HCT116 (cell line): ENCODE measurements at regions not wholly inside any gene's neighbourhood (a gene's known extent, or its start where the extent isn't known, plus 50 kb on each side); places are given as distances from the start of the nearest gene placed in this dataset.

ENCODE experiments used
- ATAC-seq: fragments of 200-7000 bp; cut with Tn5 transposase; 2 replicates; pipeline ENCODE4 v1.9.1; 2020; ENCODE audit warnings: mild to moderate bottlenecking, moderate library complexity
- BruUV-seq: library from RNA; stranded (reverse); fragments of 400-500 nt; replicated peaks from 2 replicates; lab custom pipeline; 2021; lab: Mats Ljungman, UMichigan
- CTCF ChIA-PET: fragments of 300-600 bp; sonication (Branson Sonifier 250); formaldehyde crosslinking; loops from one replicate; lab custom pipeline; 2021; ENCODE audit warnings: antibody characterized with exemption; lab: Charles Lee
- POLR2A ChIA-PET: fragments of 300-600, 350-600 bp; sonication (Branson Sonifier 250); formaldehyde crosslinking; loops from one replicate; lab custom pipeline; 2021; ENCODE audit warnings: antibody characterized with exemption; lab: Charles Lee
- RAD21 ChIA-PET, 2 experiments: fragments of 300-600 bp; sonication (Branson Sonifier 250); formaldehyde crosslinking; loops; one replicate each; lab custom pipeline; 2023; ENCODE audit warnings: low total read pairs in 2 of 2; ENCODE audit not compliant: uncharacterized antibody in 2 of 2, unreplicated experiment in 2 of 2, low non-redundant PET in 1 of 2; lab: Charles Lee
- DNase-seq: peaks from one replicate; pipeline ENCODE4 v3.0.0-alpha.2; 2010; ENCODE audit warnings: low read depth, low spot score
- H2AFZ ChIP-seq: fragments of 200-600 bp; shearing (Covaris generic), sonication (generic); 2 replicates; pipeline ENCODE4 v1.6.1; 2017; ENCODE audit warnings: low read depth, mixed run types, mixed read lengths, antibody characterized with exemption, low read length; ENCODE audit not compliant: poor library complexity, severe bottlenecking
- H3K27ac ChIP-seq: 2 replicates; pipeline ENCODE4 v1.5.1; 2012; ENCODE audit warnings: low read depth, low read length
- H3K27me3 ChIP-seq: fragments of 200-600 bp; sonication (generic); 2 replicates; pipeline ENCODE4 v1.6.1; 2016; ENCODE audit warnings: mixed run types, low read length, mixed read lengths; ENCODE audit not compliant: insufficient read depth
- H3K36me3 ChIP-seq, 2 experiments: fragments of 200-500 bp in 1 of 2; fragments of 200-600 bp in 1 of 2; sonication (Bioruptor generic) in 1 of 2; sonication (generic) in 1 of 2; 2 replicates each; pipeline versions ENCODE4 v1.5.1 to v1.6.1; 2014 to 2016; ENCODE audit warnings: low read length in 2 of 2, inconsistent platforms in 1 of 2, mixed read lengths in 1 of 2, mixed run types in 1 of 2; ENCODE audit not compliant: insufficient read depth in 2 of 2, control insufficient read depth in 1 of 2
- H3K4me1 ChIP-seq, 2 experiments: fragments of 200-600 bp in 1 of 2; sonication (generic) in 1 of 2; 2 replicates each; pipeline versions ENCODE4 v1.5.1 to v1.6.1; 2012 to 2017; ENCODE audit warnings: low read length in 2 of 2, inconsistent platforms in 1 of 2, mild to moderate bottlenecking in 1 of 2, mixed read lengths in 1 of 2, mixed run types in 1 of 2, moderate library complexity in 1 of 2; ENCODE audit not compliant: insufficient read depth in 2 of 2, control insufficient read depth in 1 of 2
- H3K4me2 ChIP-seq: fragments of 200-600 bp; sonication (generic); 2 replicates; pipeline ENCODE4 v1.6.1; 2017; ENCODE audit warnings: mixed run types, low read length, mixed read lengths
- H3K4me3 ChIP-seq, 2 experiments: fragments of 200-600 bp in 1 of 2; sonication (generic) in 1 of 2; replicated peaks in 1 of 2; 2 replicates each; pipeline ENCODE4 v1.5.1; 2011 to 2016; ENCODE audit warnings: low read length in 2 of 2, control low read depth in 1 of 2, low read depth in 1 of 2, mild to moderate bottlenecking in 1 of 2, mixed read lengths in 1 of 2, mixed run types in 1 of 2
- H3K79me2 ChIP-seq: fragments of 200-600 bp; sonication (generic); 2 replicates; pipeline ENCODE4 v1.6.1; 2017; ENCODE audit warnings: mild to moderate bottlenecking, mixed run types, low read length, moderate library complexity, mixed read lengths; ENCODE audit not compliant: insufficient read depth
- H3K9ac ChIP-seq: fragments of 200-600 bp; sonication (generic); 2 replicates; pipeline ENCODE4 v1.6.1; 2016; ENCODE audit warnings: low read length, mixed read lengths
- H3K9me2 ChIP-seq: fragments of 200-600 bp; sonication (generic), shearing (Covaris generic); 2 replicates; pipeline ENCODE4 v1.6.1; 2017; ENCODE audit warnings: mixed run types, mild to moderate bottlenecking, moderate library complexity; ENCODE audit not compliant: insufficient read depth
- H3K9me3 ChIP-seq, 2 experiments: fragments of 200-500 bp in 1 of 2; fragments of 200-600 bp in 1 of 2; sonication (Bioruptor generic) in 1 of 2; sonication (generic) in 1 of 2; 2 replicates each; pipeline ENCODE4 v1.6.1; 2014 to 2017; ENCODE audit warnings: low read length in 2 of 2, mixed read lengths in 2 of 2, inconsistent platforms in 1 of 2, low read depth in 1 of 2, mild to moderate bottlenecking in 1 of 2, mixed run types in 1 of 2, moderate library complexity in 1 of 2; ENCODE audit not compliant: control insufficient read depth in 1 of 2, insufficient read depth in 1 of 2
- H4K20me1 ChIP-seq: fragments of 200-600 bp; sonication (generic), shearing (Covaris generic); 2 replicates; pipeline ENCODE4 v1.6.1; 2017; ENCODE audit warnings: mixed run types, mild to moderate bottlenecking, moderate library complexity; ENCODE audit not compliant: insufficient read depth
- ATF3 ChIP-seq: IDR thresholded peaks from 2 replicates; pipeline ENCODE4 v1.6.1; 2012
- CTCF ChIP-seq, 3 experiments: fragments of 200-600 bp in 1 of 3; sonication (generic) in 1 of 3; IDR thresholded peaks in 2 of 3; conservative IDR thresholded peaks in 1 of 3; 2 replicates each; pipeline ENCODE4 v1.5.1; 2012 to 2017; ENCODE audit warnings: low read depth in 2 of 3, low read length in 2 of 3, antibody characterized with exemption in 1 of 3, borderline replicate concordance in 1 of 3, control low read depth in 1 of 3, mild to moderate bottlenecking in 1 of 3, mixed read lengths in 1 of 3, mixed run types in 1 of 3, moderate library complexity in 1 of 3; ENCODE audit not compliant: insufficient read depth in 1 of 3
- EGR1 ChIP-seq: IDR thresholded peaks from 2 replicates; pipeline ENCODE4 v1.6.1; 2012; ENCODE audit warnings: low read depth
- EZH2 ChIP-seq: fragments of 200-600 bp; sonication (generic); IDR thresholded peaks from 2 replicates; pipeline ENCODE4 v1.6.1; 2017; ENCODE audit warnings: antibody characterized with exemption, mixed run types
- EZH2phosphoT487 ChIP-seq: fragments of 200-600 bp; IDR thresholded peaks from 2 replicates; pipeline ENCODE4 v1.6.1; 2018; ENCODE audit warnings: antibody characterized with exemption, borderline replicate concordance
- FOSL1 ChIP-seq: IDR thresholded peaks from 2 replicates; pipeline ENCODE4 v1.6.1; 2012; ENCODE audit warnings: low read depth
- MAX ChIP-seq: IDR thresholded peaks from 2 replicates; pipeline ENCODE4 v1.6.1; 2012
- POLR2A ChIP-seq: IDR thresholded peaks from 2 replicates; pipeline ENCODE4 v1.7.0; 2011; ENCODE audit warnings: borderline replicate concordance; ENCODE audit not compliant: insufficient read depth, insufficient read length; ENCODE audit errors: extremely low read depth
- POLR2AphosphoS5 ChIP-seq: IDR thresholded peaks from 2 replicates; pipeline ENCODE4 v1.6.1; 2011; ENCODE audit warnings: mild to moderate bottlenecking, low read depth, low read length, moderate library complexity
- REST ChIP-seq: IDR thresholded peaks from 2 replicates; pipeline ENCODE4 v1.6.1; 2012; ENCODE audit warnings: low read depth
- SIN3A ChIP-seq: IDR thresholded peaks from 2 replicates; pipeline ENCODE4 v1.6.1; 2012; ENCODE audit warnings: low read depth
- SP1 ChIP-seq: IDR thresholded peaks from 2 replicates; pipeline ENCODE4 v1.6.1; 2012; ENCODE audit warnings: low read depth
- TCF7L2 ChIP-seq: IDR thresholded peaks from 2 replicates; pipeline ENCODE4 v1.7.0; 2011; ENCODE audit warnings: borderline replicate concordance, inconsistent platforms; ENCODE audit not compliant: insufficient read depth, insufficient read length; ENCODE audit errors: extremely low read depth
- YY1 ChIP-seq: IDR thresholded peaks from 2 replicates; pipeline ENCODE4 v1.6.1; 2011; ENCODE audit warnings: low read length, low read depth, moderate library complexity, mild to moderate bottlenecking; ENCODE audit not compliant: insufficient replicate concordance; ENCODE audit errors: extremely low read depth
- ZBTB33 ChIP-seq: IDR thresholded peaks from 2 replicates; pipeline ENCODE4 v1.6.1; 2011; ENCODE audit warnings: mild to moderate bottlenecking, low read length, moderate library complexity; ENCODE audit not compliant: insufficient replicate concordance; ENCODE audit errors: extremely low read depth
- ZFX ChIP-seq: fragments of 450-650 bp; IDR thresholded peaks from 2 replicates; pipeline ENCODE4 v1.6.1; 2017
- intact Hi-C: fragments of 100-400 bp; cut with micrococcal nuclease; formaldehyde crosslinking; loops from 2 replicates; pipeline ENCODE4 v1.10.0; 2022

DNA sequence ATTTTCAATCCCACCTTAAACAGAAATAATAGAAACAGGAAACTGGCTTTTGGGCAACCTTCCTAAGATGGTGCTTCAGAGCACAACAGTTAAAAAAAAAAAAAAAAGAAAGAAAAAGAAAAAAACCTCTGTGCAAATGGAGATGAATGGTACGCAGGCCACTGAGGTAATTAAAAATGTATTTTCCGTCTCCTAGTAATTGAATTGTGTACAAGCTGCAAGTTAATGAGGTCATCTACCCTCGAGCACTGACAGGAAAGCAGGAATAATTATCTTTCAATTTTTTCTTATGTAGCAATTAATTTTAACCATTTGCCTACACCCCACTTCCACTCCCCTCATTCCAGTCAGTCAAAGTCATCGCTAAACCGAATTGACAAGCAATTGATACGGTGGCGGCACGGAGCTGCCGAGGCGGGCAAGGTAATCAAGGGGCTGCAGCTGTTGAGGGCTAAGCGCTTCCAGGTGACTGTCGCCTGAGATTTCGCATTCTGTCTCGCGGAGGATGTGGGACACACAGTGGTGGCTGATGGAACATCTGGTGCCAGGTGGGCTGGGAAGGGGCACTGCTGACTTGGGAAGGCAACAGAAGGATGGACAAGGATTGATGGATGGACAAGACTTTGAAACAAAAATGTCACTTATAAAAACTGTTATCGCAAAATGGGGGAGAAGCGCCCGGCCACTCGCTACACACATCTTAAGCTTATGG, 109.4 kb downstream of the RCN1 start:
- Histone ChIP-seq H3K4me3 (no peak overlapping the region), H3K9me3 (no peaks in the 10 kb centered on the region), H3K27me3 (0 out of 2 replicates have a peak, but pooled peaks cover 4% of the 10 kb centered on the region), H3K4me2 (no peak overlapping the region), H3K36me3 (no peaks in the 10 kb centered on the region), H3K9me2 (no peaks in the 10 kb centered on the region), H4K20me1 (no peaks in the 10 kb centered on the region), H3K27ac (no peak overlapping the region), H3K79me2 (no peaks in the 10 kb centered on the region), H3K4me1 (no peaks in the 10 kb centered on the region), H2AFZ (no peak overlapping the region), H3K9ac (no peak overlapping the region)
- intact Hi-C loops, result no loop called here
- ChIA-PET CTCF (no interaction called here), POLR2A (no interaction called here), RAD21 (no interaction called here)
- ATAC-seq (0 out of 2 replicates have a peak, but pooled peaks have one; percentile 44), DNase-seq (no peak)
- BruUV-seq, result no TSS peak
- TF ChIP-seq ZBTB33 (no peak), YY1 (no peak), MAX (no peak), ATF3 (no peak), FOSL1 (no peak), EZH2 (no peak), CTCF (IDR thresholded peaks at IDR 0.05 in 2 of 3, conservative IDR thresholded peaks at IDR 0.05 in 1 of 3; ENCODE audit: borderline replicate concordance in 1 of 3, insufficient read depth in 1 of 3, low read depth in 2 of 3, low read length in 2 of 3) (no peak), TCF7L2 (no peak), POLR2AphosphoS5 (no peak), EZH2phosphoT487 (no peak), SP1 (no peak), POLR2A (no peak), EGR1 (no peak), ZFX (no peak), SIN3A (no peak), REST (no peak)
